OCI-LY7 (cell line): ENCODE measurements at regions not wholly inside any gene's neighbourhood (a gene's known extent, or its start where the extent isn't known, plus 50 kb on each side); places are given as distances from the start of the nearest gene placed in this dataset.

Experiments used
- BruUV-seq: library from RNA; stranded (reverse); fragments of 400-500 nt; replicated peaks from 2 replicates; lab custom pipeline; 2021; lab: Mats Ljungman, UMichigan
- CTCF ChIA-PET: fragments of 300-600 bp; sonication (Branson Sonifier 250); formaldehyde crosslinking; loops from one replicate; lab custom pipeline; 2022; ENCODE audit warnings: antibody characterized with exemption; ENCODE audit not compliant: unreplicated experiment; lab: Charles Lee
- POLR2A ChIA-PET: fragments of 300-600 bp; sonication (Branson Sonifier 250); formaldehyde crosslinking; loops from one replicate; lab custom pipeline; 2022; ENCODE audit warnings: antibody characterized with exemption; lab: Charles Lee
- DNase-seq: peaks from one replicate; pipeline ENCODE4 v3.0.0-alpha.2; 2015; ENCODE audit warnings: low spot score
- H2AFZ ChIP-seq: fragments of 200-600 bp; sonication (generic), shearing (Covaris generic); 2 replicates; pipeline ENCODE4 v1.6.1; 2014; ENCODE audit warnings: mild to moderate bottlenecking, antibody characterized with exemption, low read length, moderate library complexity
- H3K27ac ChIP-seq: fragments of 200-600 bp; sonication (generic); 2 replicates; pipeline ENCODE4 v1.5.1; 2014; ENCODE audit warnings: mixed run types, low read depth, mild to moderate bottlenecking, moderate library complexity, low read length, inconsistent platforms; ENCODE audit not compliant: poor library complexity, severe bottlenecking
- H3K36me3 ChIP-seq: fragments of 200-600 bp; sonication (generic); 2 replicates; pipeline ENCODE4 v1.6.1; 2014; ENCODE audit warnings: mild to moderate bottlenecking, antibody characterized with exemption, low read length, moderate library complexity, mixed read lengths; ENCODE audit not compliant: insufficient read depth
- H3K4me1 ChIP-seq: fragments of 200-600 bp; sonication (generic); 2 replicates; pipeline ENCODE4 v1.5.1; 2014; ENCODE audit warnings: mild to moderate bottlenecking, low read length; ENCODE audit not compliant: insufficient read depth, poor library complexity, severe bottlenecking
- H3K4me2 ChIP-seq: fragments of 200-600 bp; sonication (generic); 2 replicates; pipeline ENCODE4 v1.6.1; 2014; ENCODE audit warnings: mild to moderate bottlenecking, low read length
- H3K4me3 ChIP-seq: fragments of 200-600 bp; sonication (generic); 2 replicates; pipeline ENCODE4 v1.5.1; 2014; ENCODE audit warnings: mild to moderate bottlenecking, low read depth, low read length; ENCODE audit not compliant: poor library complexity, severe bottlenecking
- H3K79me2 ChIP-seq: fragments of 200-600 bp; sonication (generic); 2 replicates; pipeline ENCODE4 v1.6.1; 2016; ENCODE audit warnings: low read depth, mild to moderate bottlenecking, low read length, moderate library complexity, mixed read lengths; ENCODE audit not compliant: insufficient read depth
- H3K9me2 ChIP-seq: fragments of 200-600 bp; sonication (generic); 2 replicates; pipeline ENCODE4 v1.6.1; 2016; ENCODE audit warnings: mild to moderate bottlenecking, low read length, mixed read lengths; ENCODE audit not compliant: insufficient read depth
- H3K9me3 ChIP-seq: fragments of 200-600 bp; sonication (generic); 2 replicates; pipeline ENCODE4 v1.6.1; 2014; ENCODE audit warnings: mild to moderate bottlenecking, mixed run types, low read length, mixed read lengths
- H4K20me1 ChIP-seq: fragments of 200-600 bp; sonication (generic); 2 replicates; pipeline ENCODE4 v1.6.1; 2014; ENCODE audit warnings: mild to moderate bottlenecking, antibody characterized with exemption, low read length, moderate library complexity, mixed read lengths; ENCODE audit not compliant: insufficient read depth
- CTCF ChIP-seq: fragments of 200-600 bp; sonication (generic); conservative IDR thresholded peaks from 2 replicates; pipeline ENCODE4 v1.5.1; 2014; ENCODE audit warnings: mild to moderate bottlenecking, antibody characterized with exemption, low read length, moderate library complexity, mixed read lengths
- EZH2phosphoT487 ChIP-seq: fragments of 200-600 bp; sonication (generic); IDR thresholded peaks from 2 replicates; pipeline ENCODE4 v1.6.1; 2018; ENCODE audit warnings: low read depth, borderline replicate concordance, mild to moderate bottlenecking, mixed run types, antibody characterized with exemption, low read length, moderate library complexity, mixed read lengths
- intact Hi-C: fragments of 100-400 bp; cut with micrococcal nuclease; formaldehyde crosslinking; loops from one replicate; pipeline ENCODE4 v1.10.0; 2022; ENCODE audit not compliant: unreplicated experiment

- no peak overlapping the region for H3K4me3 ChIP-seq
- intact Hi-C loops = no loop called here
- H3K9me2 ChIP-seq = no peaks in the 10 kb centered on the region
- H3K9me3 ChIP-seq = no peaks in the 10 kb centered on the region
- H3K4me1 ChIP-seq = no peaks in the 10 kb centered on the region
- TF ChIP-seq EZH2phosphoT487 (no peak), CTCF (no peak)
- ChIA-PET CTCF (no interaction called here), POLR2A (interaction anchor here (0.7 kb wide), 1 partner anchor 216 kb away, joined by 3 read pairs; no protein-coding TSS in a partner anchor)
- no peaks in the 10 kb centered on the region for H3K79me2 ChIP-seq
- no peaks in the 10 kb centered on the region for H4K20me1 ChIP-seq
- H2AFZ ChIP-seq = no peak overlapping the region
- H3K36me3 ChIP-seq = no peaks in the 10 kb centered on the region
- no peak for DNase-seq
- H3K27ac ChIP-seq = no peak overlapping the region
- no TSS peak for BruUV-seq
- H3K4me2 ChIP-seq = no peak overlapping the region
These were observed 478.7 kb upstream of the UBE2E2 start for GRCh38 chr3:22724420-22724819.

- no peaks in the 10 kb centered on the region for H3K79me2 ChIP-seq
- POLR2A ChIA-PET = no interaction called here
- no TSS peak for BruUV-seq
These were observed 474.7 kb upstream of the UBE2E2 start for GRCh38 chr3:22728406-22728805.

More at GRCh38 chr3:22728406-22728805, 474.7 kb upstream of the UBE2E2 start:
- H2AFZ ChIP-seq = no peak overlapping the region
- TF ChIP-seq EZH2phosphoT487 (no peak), CTCF (no peak)
- CTCF ChIA-PET = no interaction called here
- H4K20me1 ChIP-seq = no peaks in the 10 kb centered on the region
- H3K4me2 ChIP-seq = no peak overlapping the region
- intact Hi-C loops = no loop called here
- no peaks in the 10 kb centered on the region for H3K36me3 ChIP-seq
- H3K9me3 ChIP-seq = no peaks in the 10 kb centered on the region
- H3K27ac ChIP-seq = no peak overlapping the region
- DNase-seq = no peak
- no peak overlapping the region for H3K4me3 ChIP-seq
- H3K4me1 ChIP-seq = no peaks in the 10 kb centered on the region
- no peaks in the 10 kb centered on the region for H3K9me2 ChIP-seq
